ENCODE measurements at regions not wholly inside any gene's neighbourhood (a gene's known extent, or its start where the extent isn't known, plus 50 kb on each side); places are given as distances from the start of the nearest gene placed in this dataset.

DNA sequence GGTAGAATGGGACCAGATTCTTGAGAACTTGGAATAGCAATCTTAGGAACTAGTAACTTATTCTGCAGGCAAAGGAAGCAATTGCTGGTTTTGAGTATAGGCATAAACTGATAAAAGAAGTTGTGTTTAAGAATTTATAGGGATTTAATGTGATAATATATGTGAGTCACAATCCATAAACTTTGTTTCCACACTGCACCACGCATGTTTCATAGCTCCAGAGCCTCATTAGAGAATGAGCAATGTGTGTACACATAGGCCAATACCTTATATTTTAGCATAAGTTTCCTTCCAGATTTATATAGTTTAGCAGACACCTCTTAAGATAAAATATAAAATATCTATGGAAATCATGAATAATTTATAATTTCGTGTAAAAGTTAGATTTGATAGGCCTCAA lies 175.5 kb upstream of the SEMA3A start:
- TF ChIP-seq FOXP2 (optimal IDR thresholded peaks at IDR 0.05; ENCODE audit: borderline replicate concordance, extremely low read depth, extremely low read length, insufficient read depth) (no peak), SIN3A (IDR thresholded peaks at IDR 0.05; ENCODE audit: borderline replicate concordance, insufficient read depth, low read length) (no peak), REST (IDR thresholded peaks at IDR 0.05; ENCODE audit: insufficient read depth in 1 of 2, low read depth in 2 of 2, low read length in 2 of 2) (no peak), TAF1 (IDR thresholded peaks at IDR 0.05; ENCODE audit: borderline replicate concordance, insufficient read depth, low read length) (no peak), POLR2AphosphoS5 (IDR thresholded peaks at IDR 0.05; ENCODE audit: low read depth, low read length) (no peak)

DNA sequence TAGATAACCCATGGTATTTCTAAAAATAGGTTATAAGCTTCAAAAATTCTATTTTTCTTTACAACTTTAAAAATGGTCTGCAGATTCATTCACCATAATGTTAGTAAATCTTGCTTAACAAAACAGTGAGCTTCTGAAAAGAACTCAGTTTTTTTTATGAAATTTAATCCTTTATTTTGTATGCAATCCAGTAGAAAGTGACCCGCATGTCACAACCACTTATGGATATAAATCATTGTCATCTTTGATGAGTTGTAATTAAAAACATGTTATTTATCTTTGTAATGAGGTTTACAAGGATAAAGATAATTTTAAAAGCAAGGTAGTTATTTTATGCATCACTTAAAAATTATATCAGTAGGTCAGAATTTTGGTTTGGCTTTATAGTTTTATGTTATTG lies 173.5 kb upstream of the SEMA3A start:
- no peak for TF ChIP-seq TAF1 (IDR thresholded peaks at IDR 0.05; ENCODE audit: borderline replicate concordance, insufficient read depth, low read length)

- TF ChIP-seq POLR2AphosphoS5 (IDR thresholded peaks at IDR 0.05; ENCODE audit: low read depth, low read length) (no peak), TAF1 (IDR thresholded peaks at IDR 0.05; ENCODE audit: borderline replicate concordance, insufficient read depth, low read length) (no peak), SIN3A (IDR thresholded peaks at IDR 0.05; ENCODE audit: borderline replicate concordance, insufficient read depth, low read length) (no peak), REST (IDR thresholded peaks at IDR 0.05; ENCODE audit: insufficient read depth in 1 of 2, low read depth in 2 of 2, low read length in 2 of 2) (no peak), FOXP2 (optimal IDR thresholded peaks at IDR 0.05; ENCODE audit: borderline replicate concordance, extremely low read depth, extremely low read length, insufficient read depth) (no peak)
Measured at GRCh38 chr7:84364708-84365107, 170.1 kb upstream of the SEMA3A start.

- TF ChIP-seq SIN3A (IDR thresholded peaks at IDR 0.05; ENCODE audit: borderline replicate concordance, insufficient read depth, low read length) (no peak), TAF1 (IDR thresholded peaks at IDR 0.05; ENCODE audit: borderline replicate concordance, insufficient read depth, low read length) (no peak), FOXP2 (optimal IDR thresholded peaks at IDR 0.05; ENCODE audit: borderline replicate concordance, extremely low read depth, extremely low read length, insufficient read depth) (no peak), POLR2AphosphoS5 (IDR thresholded peaks at IDR 0.05; ENCODE audit: low read depth, low read length) (no peak), REST (IDR thresholded peaks at IDR 0.05; ENCODE audit: insufficient read depth in 1 of 2, low read depth in 2 of 2, low read length in 2 of 2) (no peak)
Measured at GRCh38 chr7:84363741-84364140, 169.2 kb upstream of the SEMA3A start.

- TF ChIP-seq FOXP2 (optimal IDR thresholded peaks at IDR 0.05; ENCODE audit: borderline replicate concordance, extremely low read depth, extremely low read length, insufficient read depth) (no peak), POLR2AphosphoS5 (IDR thresholded peaks at IDR 0.05; ENCODE audit: low read depth, low read length) (no peak), TAF1 (IDR thresholded peaks at IDR 0.05; ENCODE audit: borderline replicate concordance, insufficient read depth, low read length) (no peak)
Measured at GRCh38 chr7:84362828-84363227, 168.2 kb upstream of the SEMA3A start.

DNA sequence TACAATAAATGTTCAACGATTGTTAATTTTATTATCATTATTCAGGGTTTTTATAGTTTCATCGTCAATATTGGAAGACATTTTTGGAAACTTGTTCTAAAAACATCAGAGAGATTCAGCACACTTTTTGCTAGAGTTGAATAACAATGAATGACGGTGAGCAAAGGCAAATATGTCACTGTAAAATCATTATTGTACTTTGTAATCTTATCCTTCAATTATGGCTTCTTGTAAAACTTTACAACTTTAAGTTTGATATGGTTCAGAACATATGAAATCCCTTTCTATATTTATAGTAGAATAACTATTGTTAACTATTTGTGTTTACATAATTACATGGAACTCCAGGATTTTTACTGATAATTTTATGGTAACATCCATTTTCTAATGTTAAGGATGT lies 167.8 kb upstream of the SEMA3A start:
- TF ChIP-seq SIN3A (IDR thresholded peaks at IDR 0.05; ENCODE audit: borderline replicate concordance, insufficient read depth, low read length) = no peak
- TF ChIP-seq REST (IDR thresholded peaks at IDR 0.05; ENCODE audit: insufficient read depth in 1 of 2, low read depth in 2 of 2, low read length in 2 of 2) = no peak
- TF ChIP-seq FOXP2 (optimal IDR thresholded peaks at IDR 0.05; ENCODE audit: borderline replicate concordance, extremely low read depth, extremely low read length, insufficient read depth) = no peak
- no peak for TF ChIP-seq POLR2AphosphoS5 (IDR thresholded peaks at IDR 0.05; ENCODE audit: low read depth, low read length)
- TF ChIP-seq TAF1 (IDR thresholded peaks at IDR 0.05; ENCODE audit: borderline replicate concordance, insufficient read depth, low read length) = no peak

Measured in PFSK-1 (cell line).